CD14-positive monocyte (primary cell): ENCODE measurements at regions not wholly inside any gene's neighbourhood (a gene's known extent, or its start where the extent isn't known, plus 50 kb on each side); places are given as distances from the start of the nearest gene placed in this dataset.

Experiments
- DNase-seq, 3 donors: peaks; one replicate each; pipeline ENCODE4 v3.0.0-alpha.2; 2011 to 2022
- H2AFZ ChIP-seq: 2 replicates; pipeline ENCODE4 v1.6.0; 2012; ENCODE audit warnings: mild to moderate bottlenecking, low read depth, low read length, inconsistent platforms; ENCODE audit not compliant: insufficient read depth, poor library complexity, severe bottlenecking
- H3K27ac ChIP-seq, 2 donors: 1 replicate in 1 of 2; 2 replicates in 1 of 2; pipeline ENCODE4 v1.5.1; 2012 to 2013; ENCODE audit warnings: low read length in 2 of 2, control low read depth in 1 of 2, inconsistent platforms in 1 of 2, low read depth in 1 of 2, mild to moderate bottlenecking in 1 of 2
- H3K27me3 ChIP-seq, 2 donors: one replicate each; pipeline versions ENCODE4 v1.6.0 to v1.6.1; 2011 to 2013; ENCODE audit warnings: low read length in 2 of 2; ENCODE audit not compliant: control insufficient read depth in 2 of 2, insufficient read depth in 2 of 2
- H3K36me3 ChIP-seq, 2 donors: replicated peaks in 1 of 2; 1 replicate in 1 of 2; 2 replicates in 1 of 2; pipeline versions ENCODE4 v1.5.1 to v1.6.1; 2012 to 2013; ENCODE audit warnings: low read length in 2 of 2, control low read depth in 1 of 2, inconsistent platforms in 1 of 2, mild to moderate bottlenecking in 1 of 2; ENCODE audit not compliant: insufficient read depth in 2 of 2, control insufficient read depth in 1 of 2
- H3K4me1 ChIP-seq, 2 donors: 1 replicate in 1 of 2; 2 replicates in 1 of 2; pipeline versions ENCODE4 v1.5.1 to v1.6.1; 2012 to 2013; ENCODE audit warnings: low read length in 2 of 2, control low read depth in 1 of 2, inconsistent platforms in 1 of 2, mild to moderate bottlenecking in 1 of 2, moderate library complexity in 1 of 2; ENCODE audit not compliant: insufficient read depth in 2 of 2, control insufficient read depth in 1 of 2
- H3K4me2 ChIP-seq: replicated peaks from 2 replicates; pipeline ENCODE3; 2012; ENCODE audit warnings: low read length, moderate library complexity, mild to moderate bottlenecking; ENCODE audit not compliant: poor library complexity, severe bottlenecking; ENCODE audit errors: extremely low read depth
- H3K4me3 ChIP-seq, 3 experiments: fragments of 200-600 bp in 1 of 3; sonication (generic) in 1 of 3; replicated peaks in 1 of 3; 1 replicate in 2 of 3; 2 replicates in 1 of 3; pipeline ENCODE4 v1.5.1; 2011 to 2013; ENCODE audit warnings: low read length in 3 of 3, mild to moderate bottlenecking in 3 of 3, control low read depth in 2 of 3, low read depth in 2 of 3, inconsistent platforms in 1 of 3, moderate library complexity in 1 of 3
- H3K79me2 ChIP-seq: 2 replicates; pipeline ENCODE4 v1.6.0; 2012; ENCODE audit warnings: mild to moderate bottlenecking, control low read depth, inconsistent platforms, low read length, moderate library complexity; ENCODE audit not compliant: insufficient read depth
- H3K9ac ChIP-seq: 2 replicates; pipeline ENCODE4 v1.6.0; 2017; ENCODE audit warnings: low read length, mild to moderate bottlenecking; ENCODE audit not compliant: insufficient read depth, poor library complexity, severe bottlenecking
- H3K9me3 ChIP-seq, 2 donors: replicated peaks in 1 of 2; 1 replicate in 1 of 2; 2 replicates in 1 of 2; pipeline versions ENCODE4 v1.5.1 to v1.6.1; 2012 to 2013; ENCODE audit warnings: low read length in 2 of 2, control low read depth in 1 of 2; ENCODE audit not compliant: control insufficient read depth in 1 of 2, insufficient read depth in 1 of 2
- H4K20me1 ChIP-seq: 2 replicates; pipeline ENCODE4 v1.6.0; 2012; ENCODE audit warnings: mild to moderate bottlenecking, low read length, control low read depth, moderate library complexity; ENCODE audit not compliant: insufficient read depth
- H3K27ac Mint-ChIP-seq, 7 donors: one replicate each; pipeline ENCODE4 v1.8.0; 2020; ENCODE audit warnings: mild to moderate bottlenecking in 7 of 7, mixed read lengths in 7 of 7, moderate library complexity in 6 of 7, inconsistent platforms in 2 of 7
- H3K27me3 Mint-ChIP-seq, 3 donors: one replicate each; pipeline ENCODE4 v1.8.0; 2021 to 2022; ENCODE audit warnings: low read depth in 3 of 3, mild to moderate bottlenecking in 3 of 3, mixed read lengths in 3 of 3, moderate library complexity in 3 of 3, inconsistent platforms in 1 of 3
- H3K36me3 Mint-ChIP-seq, 2 donors: one replicate each; pipeline ENCODE4 v1.8.0; 2020; ENCODE audit warnings: mixed read lengths in 2 of 2, inconsistent platforms in 1 of 2, mild to moderate bottlenecking in 1 of 2
- H3K4me1 Mint-ChIP-seq: one replicate; pipeline ENCODE4 v1.8.0; 2020; ENCODE audit warnings: mild to moderate bottlenecking, mixed read lengths
- H3K4me3 Mint-ChIP-seq, 2 donors: one replicate each; pipeline ENCODE4 v1.8.0; 2020; ENCODE audit warnings: mild to moderate bottlenecking in 2 of 2, mixed read lengths in 2 of 2, moderate library complexity in 1 of 2
- H3K9me3 Mint-ChIP-seq, 7 donors: one replicate each; pipeline ENCODE4 v1.8.0; 2020 to 2022; ENCODE audit warnings: mixed read lengths in 7 of 7, mild to moderate bottlenecking in 6 of 7, moderate library complexity in 6 of 7, inconsistent platforms in 2 of 7
- WGBS: methylation state at CpG from one replicate; pipeline ENCODE4 v1.1.5; 2013; ENCODE audit warnings: missing lambda C conversion rate; ENCODE audit not compliant: insufficient coverage; 5-methylcytosine and 5-hydroxymethylcytosine counted together
- intact Hi-C, 2 donors: fragments of 100-400 bp; cut with micrococcal nuclease; formaldehyde crosslinking; loops; one replicate each; pipeline versions ENCODE4 v1.15.0 to v1.15.1; 2023
- TF ChIP-seq, protein P1 (sequence below): fragments of 200-600 bp; IDR thresholded peaks from one replicate; pipeline ENCODE4 v1.8.0; 2022; ENCODE audit warnings: antibody characterized with exemption, mild to moderate bottlenecking

DNA sequence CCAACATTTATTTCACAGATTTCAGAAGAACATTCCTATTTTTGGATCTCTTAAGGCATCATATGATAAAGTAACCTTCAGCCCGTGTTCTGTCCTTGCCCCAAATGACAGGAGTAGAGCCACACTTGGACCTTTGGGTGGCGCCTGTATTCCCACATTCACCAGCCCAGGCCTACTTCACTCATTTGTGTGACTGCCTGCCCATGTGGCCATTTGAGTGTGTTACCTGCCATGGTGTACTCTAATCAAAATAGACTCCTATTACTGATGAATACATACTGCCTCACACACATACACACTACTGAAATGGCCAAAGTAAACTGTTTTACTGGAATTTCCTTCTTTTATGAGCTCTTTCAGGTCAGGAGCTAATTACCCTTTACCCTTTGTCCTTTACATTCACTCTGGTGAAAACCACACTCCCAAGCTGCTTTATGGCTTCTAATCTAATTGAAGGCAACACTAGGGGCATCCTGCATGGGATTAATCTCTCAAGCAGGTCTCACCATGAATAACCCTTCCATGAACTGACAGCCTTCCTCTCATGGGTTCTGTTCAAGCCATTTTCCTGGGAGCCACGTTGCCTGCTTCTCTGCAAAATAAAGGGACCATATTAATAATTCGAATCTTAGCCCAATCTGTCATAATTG is 271.0 kb upstream of the GALNT5 start:
- H3K27me3 Mint-ChIP-seq: no peaks in the 10 kb centered on the region
- no peaks in the 10 kb centered on the region for H3K4me1 Mint-ChIP-seq
- H3K27ac ChIP-seq: no peak overlapping the region
- intact Hi-C loops: no loop called here
- H3K36me3 Mint-ChIP-seq: no peaks in the 10 kb centered on the region
- H3K4me3 Mint-ChIP-seq: no peak overlapping the region
- H3K9me3 Mint-ChIP-seq: peaks cover 0 to 3% (median 0%) of the 10 kb centered on the region in 7 donors
- DNase-seq: no peak
- H3K27ac Mint-ChIP-seq: no peak overlapping the region
- no peaks in the 10 kb centered on the region for H3K9me3 ChIP-seq
- H3K27me3 ChIP-seq: no peaks in the 10 kb centered on the region
- TF ChIP-seq, protein P1, sequence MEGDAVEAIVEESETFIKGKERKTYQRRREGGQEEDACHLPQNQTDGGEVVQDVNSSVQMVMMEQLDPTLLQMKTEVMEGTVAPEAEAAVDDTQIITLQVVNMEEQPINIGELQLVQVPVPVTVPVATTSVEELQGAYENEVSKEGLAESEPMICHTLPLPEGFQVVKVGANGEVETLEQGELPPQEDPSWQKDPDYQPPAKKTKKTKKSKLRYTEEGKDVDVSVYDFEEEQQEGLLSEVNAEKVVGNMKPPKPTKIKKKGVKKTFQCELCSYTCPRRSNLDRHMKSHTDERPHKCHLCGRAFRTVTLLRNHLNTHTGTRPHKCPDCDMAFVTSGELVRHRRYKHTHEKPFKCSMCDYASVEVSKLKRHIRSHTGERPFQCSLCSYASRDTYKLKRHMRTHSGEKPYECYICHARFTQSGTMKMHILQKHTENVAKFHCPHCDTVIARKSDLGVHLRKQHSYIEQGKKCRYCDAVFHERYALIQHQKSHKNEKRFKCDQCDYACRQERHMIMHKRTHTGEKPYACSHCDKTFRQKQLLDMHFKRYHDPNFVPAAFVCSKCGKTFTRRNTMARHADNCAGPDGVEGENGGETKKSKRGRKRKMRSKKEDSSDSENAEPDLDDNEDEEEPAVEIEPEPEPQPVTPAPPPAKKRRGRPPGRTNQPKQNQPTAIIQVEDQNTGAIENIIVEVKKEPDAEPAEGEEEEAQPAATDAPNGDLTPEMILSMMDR: no peak
- no peak overlapping the region for H3K4me2 ChIP-seq
- no peaks in the 10 kb centered on the region for H3K36me3 ChIP-seq
- H4K20me1 ChIP-seq: no peaks in the 10 kb centered on the region
- no peak overlapping the region for H3K9ac ChIP-seq
- no peaks in the 10 kb centered on the region for H3K79me2 ChIP-seq
- H3K4me1 ChIP-seq: no peaks in the 10 kb centered on the region
- no peak overlapping the region for H2AFZ ChIP-seq
- H3K4me3 ChIP-seq: no peak overlapping the region
- WGBS: 83% methylated on average over 2 of the region's 4 CpGs

DNA sequence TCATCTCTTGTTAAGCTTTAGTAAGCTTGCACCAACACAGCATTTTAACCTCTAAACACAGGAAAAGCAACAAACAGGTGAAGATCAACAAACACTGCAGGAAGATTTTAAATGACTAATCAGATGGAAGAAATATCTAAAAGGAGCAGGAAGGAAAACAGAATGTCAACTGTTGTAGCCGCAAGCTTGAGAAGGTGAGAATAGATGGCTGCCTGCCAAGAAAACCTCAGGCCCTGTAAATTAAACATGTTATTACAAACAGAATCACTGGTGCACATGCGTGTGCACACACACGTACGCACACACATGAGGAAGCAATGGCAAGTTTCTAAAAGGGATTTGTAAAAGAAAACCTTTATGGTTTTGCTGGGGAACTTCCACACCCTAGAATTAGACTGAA is 257.8 kb upstream of the GALNT5 start:
- TF ChIP-seq, protein P1: no peak
- H3K4me2 ChIP-seq: no peak overlapping the region
- H2AFZ ChIP-seq: no peak overlapping the region
- no peaks in the 10 kb centered on the region for H3K9me3 ChIP-seq
- no peak for DNase-seq
- H3K9me3 Mint-ChIP-seq: peaks cover 0 to 3% (median 2%) of the 10 kb centered on the region in 7 donors
- no peaks in the 10 kb centered on the region for H3K27me3 ChIP-seq
- H3K27me3 Mint-ChIP-seq: no peaks in the 10 kb centered on the region
- no peaks in the 10 kb centered on the region for H3K36me3 ChIP-seq
- H4K20me1 ChIP-seq: no peaks in the 10 kb centered on the region
- H3K79me2 ChIP-seq: no peaks in the 10 kb centered on the region
- H3K36me3 Mint-ChIP-seq: no peaks in the 10 kb centered on the region
- H3K4me3 ChIP-seq: no peak overlapping the region
- H3K4me3 Mint-ChIP-seq: no peak overlapping the region
- WGBS: no CpG with 5 or more reads among the region's 4 CpGs
- H3K27ac ChIP-seq: no peak overlapping the region
- no peak overlapping the region for H3K27ac Mint-ChIP-seq
- H3K9ac ChIP-seq: no peak overlapping the region
- intact Hi-C loops: no loop called here
- H3K4me1 ChIP-seq: no peaks in the 10 kb centered on the region
- H3K4me1 Mint-ChIP-seq: no peaks in the 10 kb centered on the region
